ENCODE measurements at regions not wholly inside any gene's neighbourhood (a gene's known extent, or its start where the extent isn't known, plus 50 kb on each side); places are given as distances from the start of the nearest gene placed in this dataset.

GRCh38 chr12:3336606-3337311 is 154.2 kb upstream of the PRMT8 start:
- H3K27me3 Mint-ChIP-seq = peaks cover 14% of the 10 kb centered on the region
- no peaks in the 10 kb centered on the region for H3K4me1 Mint-ChIP-seq
- H3K9me3 Mint-ChIP-seq = no peaks in the 10 kb centered on the region
- H3K27ac Mint-ChIP-seq = no peak overlapping the region
- no peaks in the 10 kb centered on the region for H3K36me3 Mint-ChIP-seq
- H3K4me3 Mint-ChIP-seq = no peak overlapping the region

GRCh38 chr12:3337944-3338343 is 153.1 kb upstream of the PRMT8 start:
- H3K36me3 Mint-ChIP-seq = no peaks in the 10 kb centered on the region
- no peaks in the 10 kb centered on the region for H3K4me1 Mint-ChIP-seq
- peaks cover 20% of the 10 kb centered on the region for H3K27me3 Mint-ChIP-seq
- no peaks in the 10 kb centered on the region for H3K9me3 Mint-ChIP-seq
- H3K4me3 Mint-ChIP-seq = no peak overlapping the region
- H3K27ac Mint-ChIP-seq = no peak overlapping the region

- no peaks in the 10 kb centered on the region for H3K4me1 Mint-ChIP-seq
- H3K4me3 Mint-ChIP-seq = no peak overlapping the region
Observed at GRCh38 chr12:3339221-3339620, 151.8 kb upstream of the PRMT8 start.

GRCh38 chr12:3341594-3341993 is 149.4 kb upstream of the PRMT8 start:
- Mint-ChIP-seq H3K36me3 (no peaks in the 10 kb centered on the region), H3K27me3 (peaks cover 23% of the 10 kb centered on the region), H3K27ac (no peak overlapping the region), H3K4me1 (no peaks in the 10 kb centered on the region), H3K4me3 (no peak overlapping the region), H3K9me3 (no peaks in the 10 kb centered on the region)

More at GRCh38 chr12:3339221-3339620, 151.8 kb upstream of the PRMT8 start:
- Mint-ChIP-seq H3K27me3 (peaks cover 24% of the 10 kb centered on the region), H3K36me3 (no peaks in the 10 kb centered on the region), H3K27ac (no peak overlapping the region), H3K9me3 (no peaks in the 10 kb centered on the region)

GRCh38 chr12:3342051-3342450 is 149.0 kb upstream of the PRMT8 start:
- Mint-ChIP-seq H3K27me3 (peaks cover 23% of the 10 kb centered on the region), H3K9me3 (no peaks in the 10 kb centered on the region), H3K27ac (no peak overlapping the region), H3K4me1 (no peaks in the 10 kb centered on the region), H3K36me3 (no peaks in the 10 kb centered on the region), H3K4me3 (no peak overlapping the region)

DNA sequence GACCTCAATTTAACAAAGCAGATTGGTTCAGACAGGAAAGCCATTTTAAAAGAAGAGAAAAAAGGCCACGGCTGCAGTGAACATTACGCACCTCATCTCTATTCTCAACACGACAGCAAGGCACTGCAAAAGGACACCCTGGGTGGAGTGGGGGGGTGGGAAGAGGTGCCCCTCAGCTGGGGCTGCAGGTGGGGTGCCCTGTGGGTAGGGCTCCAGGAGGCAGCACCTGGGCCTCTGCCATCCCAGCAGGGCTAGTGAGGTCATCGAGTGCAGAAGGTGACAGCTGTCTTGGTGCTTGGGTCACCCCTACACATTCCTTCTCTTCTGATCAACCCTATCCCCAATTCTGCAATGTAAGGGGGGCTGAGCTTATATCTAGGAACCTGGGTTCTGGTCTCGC is 142.9 kb upstream of the PRMT8 start:
- Mint-ChIP-seq H3K4me3 (no peak overlapping the region), H3K9me3 (no peaks in the 10 kb centered on the region), H3K4me1 (no peaks in the 10 kb centered on the region), H3K27ac (no peak overlapping the region), H3K27me3 (peaks cover 11% of the 10 kb centered on the region), H3K36me3 (no peaks in the 10 kb centered on the region)

GRCh38 chr12:3350432-3350831 is 140.6 kb upstream of the PRMT8 start:
- no peaks in the 10 kb centered on the region for H3K36me3 Mint-ChIP-seq
- H3K4me3 Mint-ChIP-seq = no peak overlapping the region
- H3K27ac Mint-ChIP-seq = no peak overlapping the region
- H3K4me1 Mint-ChIP-seq = no peaks in the 10 kb centered on the region
- no peaks in the 10 kb centered on the region for H3K9me3 Mint-ChIP-seq
- peaks cover 6% of the 10 kb centered on the region for H3K27me3 Mint-ChIP-seq

- Mint-ChIP-seq H3K27ac (no peak overlapping the region), H3K4me1 (no peaks in the 10 kb centered on the region), H3K9me3 (peaks cover 0 to 3% (median 1%) of the 10 kb centered on the region in 3 donors), H3K4me3 (no peak overlapping the region), H3K36me3 (no peaks in the 10 kb centered on the region), H3K27me3 (peaks cover 6% of the 10 kb centered on the region)
Observed at GRCh38 chr12:3351731-3352130, 139.3 kb upstream of the PRMT8 start.

DNA sequence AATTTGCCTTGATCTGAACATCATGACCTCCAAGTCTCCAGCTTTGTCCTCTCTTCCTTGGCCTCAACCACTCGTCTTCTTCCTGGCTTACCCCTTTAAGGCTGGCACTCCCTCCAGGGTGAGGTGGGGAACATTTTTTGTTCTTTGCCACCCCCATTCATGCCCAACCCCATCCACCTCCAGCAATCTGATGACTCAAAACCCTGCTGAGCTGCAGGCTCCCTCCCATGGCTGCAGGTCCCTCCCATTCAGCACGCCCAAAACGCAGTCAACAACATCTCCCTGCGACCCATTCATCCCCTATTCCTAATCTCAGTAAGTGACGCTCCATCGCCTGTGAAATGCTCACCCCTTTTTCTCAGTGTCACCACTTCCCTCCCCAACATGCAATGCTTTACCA is 138.8 kb upstream of the PRMT8 start:
- no peak overlapping the region for H3K4me3 Mint-ChIP-seq
- peaks cover 0 to 3% (median 1%) of the 10 kb centered on the region in 3 donors for H3K9me3 Mint-ChIP-seq
- H3K4me1 Mint-ChIP-seq = no peaks in the 10 kb centered on the region
- H3K36me3 Mint-ChIP-seq = no peaks in the 10 kb centered on the region
- peaks cover 6% of the 10 kb centered on the region for H3K27me3 Mint-ChIP-seq
- no peak overlapping the region for H3K27ac Mint-ChIP-seq

DNA sequence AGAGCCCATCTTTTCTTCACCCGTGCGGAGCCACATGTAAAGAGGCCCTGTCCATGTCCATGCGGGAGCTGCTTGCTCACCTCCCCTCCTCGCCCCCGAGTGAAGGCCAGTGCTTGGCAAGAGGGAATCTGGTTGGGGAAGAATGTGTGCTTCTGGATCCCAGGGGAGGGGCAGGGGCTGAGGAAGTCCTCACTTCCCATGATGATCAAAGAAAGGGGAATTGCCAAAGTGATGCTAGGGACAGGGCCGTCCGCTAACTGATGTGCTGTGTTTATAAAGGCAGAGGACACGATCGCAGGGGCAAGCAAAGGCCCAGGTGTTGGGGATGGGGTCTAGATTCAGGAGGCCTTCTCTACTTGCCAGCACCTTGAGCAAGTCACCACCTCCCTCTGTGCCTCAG is 137.4 kb upstream of the PRMT8 start:
- no peak overlapping the region for H3K4me3 Mint-ChIP-seq
- no peaks in the 10 kb centered on the region for H3K36me3 Mint-ChIP-seq
- H3K4me1 Mint-ChIP-seq = no peaks in the 10 kb centered on the region
- peaks cover 2% of the 10 kb centered on the region for H3K27me3 Mint-ChIP-seq
- H3K27ac Mint-ChIP-seq = no peak overlapping the region
- H3K9me3 Mint-ChIP-seq = peaks cover 0 to 3% (median 1%) of the 10 kb centered on the region in 3 donors

GRCh38 chr12:3354586-3354985 is 136.4 kb upstream of the PRMT8 start:
- H3K4me1 Mint-ChIP-seq = no peaks in the 10 kb centered on the region
- H3K4me3 Mint-ChIP-seq = no peak overlapping the region
- H3K36me3 Mint-ChIP-seq = no peaks in the 10 kb centered on the region

GRCh38 chr12:3355378-3355900 is 135.6 kb upstream of the PRMT8 start:
- H3K27ac Mint-ChIP-seq = no peak overlapping the region
- no peaks in the 10 kb centered on the region for H3K4me1 Mint-ChIP-seq
- H3K27me3 Mint-ChIP-seq = peaks cover 1% of the 10 kb centered on the region
- H3K4me3 Mint-ChIP-seq = no peak overlapping the region
- peaks cover 0 to 3% (median 1%) of the 10 kb centered on the region in 3 donors for H3K9me3 Mint-ChIP-seq
- H3K36me3 Mint-ChIP-seq = no peaks in the 10 kb centered on the region

More at GRCh38 chr12:3354586-3354985, 136.4 kb upstream of the PRMT8 start:
- Mint-ChIP-seq H3K27me3 (peaks cover 1% of the 10 kb centered on the region), H3K9me3 (peaks cover 0 to 3% (median 1%) of the 10 kb centered on the region in 3 donors), H3K27ac (no peak overlapping the region)

DNA sequence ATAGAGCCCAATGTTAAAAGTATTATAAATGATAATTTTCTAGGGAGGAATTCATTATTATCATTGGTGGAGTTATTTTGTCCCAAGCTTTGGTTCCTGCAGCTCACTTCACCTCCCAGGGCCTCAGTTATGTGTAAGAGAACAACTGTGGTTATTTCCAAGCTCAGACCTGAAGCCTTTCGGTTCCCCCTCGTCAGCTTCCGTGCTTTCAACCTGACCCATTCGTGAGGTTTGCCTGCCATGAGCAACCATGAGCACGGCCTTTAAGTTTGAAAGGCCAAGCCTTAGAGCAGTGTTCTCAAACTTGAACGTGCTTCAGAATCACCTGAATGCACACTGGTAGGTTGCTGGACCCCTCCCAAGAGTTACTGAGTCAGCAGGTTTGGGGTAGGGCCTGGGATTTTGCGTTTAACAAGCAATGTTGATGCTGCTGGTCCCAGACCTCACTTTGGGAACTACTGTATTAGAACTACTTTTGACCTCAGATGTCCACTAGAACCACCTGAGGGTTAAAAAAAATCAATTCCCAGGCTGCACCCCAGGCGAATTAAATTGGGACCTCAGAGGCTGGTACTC is 133.0 kb upstream of the PRMT8 start:
- Mint-ChIP-seq H3K4me3 (no peak overlapping the region), H3K27me3 (no peaks in the 10 kb centered on the region), H3K9me3 (peaks cover 0 to 3% (median 1%) of the 10 kb centered on the region in 3 donors), H3K36me3 (no peaks in the 10 kb centered on the region), H3K4me1 (no peaks in the 10 kb centered on the region), H3K27ac (no peak overlapping the region)

GRCh38 chr12:3359478-3359877 is 131.5 kb upstream of the PRMT8 start:
- Mint-ChIP-seq H3K9me3 (peaks cover 0 to 4% (median 1%) of the 10 kb centered on the region in 3 donors), H3K36me3 (no peaks in the 10 kb centered on the region), H3K27me3 (peaks cover under 1% of the 10 kb centered on the region), H3K4me3 (no peak overlapping the region), H3K4me1 (peaks cover 0 to 5% (median 0%) of the 10 kb centered on the region in 3 donors), H3K27ac (no peak overlapping the region)

DNA sequence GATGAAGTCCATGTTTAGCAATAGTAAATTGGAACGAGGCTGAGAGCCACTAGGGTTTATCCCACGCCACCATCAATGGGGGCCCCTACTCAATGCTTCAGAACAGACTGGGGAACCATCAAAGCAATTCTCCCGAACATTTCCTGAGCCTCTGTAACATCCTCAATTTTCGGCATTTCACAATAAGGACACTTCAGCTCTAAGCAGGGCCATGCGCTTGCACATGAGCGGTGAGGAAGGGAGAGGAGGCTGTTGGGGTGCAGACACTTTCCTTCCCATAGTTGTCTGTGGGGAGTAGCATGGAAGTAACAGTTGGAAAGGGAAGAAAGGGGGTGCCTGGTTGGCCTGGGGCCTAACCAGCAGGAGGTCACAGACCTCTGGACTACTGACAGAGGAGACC is 129.9 kb upstream of the PRMT8 start:
- peaks cover 0 to 4% (median 1%) of the 10 kb centered on the region in 3 donors for H3K9me3 Mint-ChIP-seq
- peaks cover 12% of the 10 kb centered on the region for H3K27me3 Mint-ChIP-seq
- peaks cover 0 to 8% (median 0%) of the 10 kb centered on the region in 3 donors for H3K4me1 Mint-ChIP-seq
- no peak overlapping the region for H3K27ac Mint-ChIP-seq
- H3K4me3 Mint-ChIP-seq = no peak overlapping the region
- no peaks in the 10 kb centered on the region for H3K36me3 Mint-ChIP-seq

DNA sequence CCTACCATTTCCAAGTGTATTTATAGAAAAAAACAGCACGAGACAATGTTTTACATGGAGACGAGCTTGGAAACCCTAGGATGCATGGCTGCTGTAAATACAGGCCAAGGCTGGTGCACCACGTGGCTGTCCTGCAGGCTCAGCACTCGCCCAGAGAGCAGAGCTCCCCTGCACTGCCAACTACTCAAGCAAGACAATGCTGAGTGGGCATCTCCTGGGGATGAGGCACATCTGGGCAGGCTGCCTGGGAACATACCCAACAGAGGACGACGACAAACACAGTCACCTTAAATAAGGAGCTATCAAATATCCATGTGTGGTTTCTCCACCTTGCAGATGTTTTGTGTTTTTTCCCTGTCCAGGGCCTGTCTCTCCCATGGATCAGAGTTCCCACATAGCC is 128.3 kb upstream of the PRMT8 start:
- H3K9me3 Mint-ChIP-seq = peaks cover 0 to 2% (median 0%) of the 10 kb centered on the region in 3 donors
- H3K27ac Mint-ChIP-seq = no peak overlapping the region
- H3K4me3 Mint-ChIP-seq = no peak overlapping the region
- H3K4me1 Mint-ChIP-seq = peaks cover 0 to 8% (median 0%) of the 10 kb centered on the region in 3 donors
- peaks cover 12% of the 10 kb centered on the region for H3K27me3 Mint-ChIP-seq
- no peaks in the 10 kb centered on the region for H3K36me3 Mint-ChIP-seq
